Pons (tissue), 1 donor: ENCODE measurements at regions not wholly inside any gene's neighbourhood (a gene's known extent, or its start where the extent isn't known, plus 50 kb on each side); places are given as distances from the start of the nearest gene placed in this dataset.

Experiments used
- DNase-seq: peaks from one replicate; pipeline ENCODE4 v3.0.0-alpha.2; 2016; ENCODE audit warnings: low spot score

GRCh38 chr6:129778793-129779192, 68.8 kb upstream of the ARHGAP18 start:
- no peak for DNase-seq

- no peak for DNase-seq
Observed at GRCh38 chr6:129777371-129777770, 67.4 kb upstream of the ARHGAP18 start.

GRCh38 chr6:129776542-129777330, 66.8 kb upstream of the ARHGAP18 start:
- no peak for DNase-seq

GRCh38 chr6:129774697-129775447, 64.9 kb upstream of the ARHGAP18 start:
- peak; percentile 87 for DNase-seq

- DNase-seq, result no peak
Observed at GRCh38 chr6:129773304-129773703, 63.3 kb upstream of the ARHGAP18 start.

GRCh38 chr6:129771678-129772077, 61.7 kb upstream of the ARHGAP18 start:
- no peak for DNase-seq

GRCh38 chr6:129767776-129768485, 58.0 kb upstream of the ARHGAP18 start:
- no peak for DNase-seq

GRCh38 chr6:129766959-129767728, 57.2 kb upstream of the ARHGAP18 start:
- DNase-seq, result no peak

- no peak for DNase-seq
Observed at GRCh38 chr6:129764761-129765407, 54.9 kb upstream of the ARHGAP18 start.

GRCh38 chr6:129759796-129760605, 50.0 kb upstream of the ARHGAP18 start:
- DNase-seq, result no peak
